IMR-90 (cell line): ENCODE measurements at regions not wholly inside any gene's neighbourhood (a gene's known extent, or its start where the extent isn't known, plus 50 kb on each side); places are given as distances from the start of the nearest gene placed in this dataset.

ENCODE experiments used
- ATAC-seq: fragments of 200-7000 bp; cut with Tn5 transposase; 2 replicates; pipeline ENCODE4 v1.9.1; 2020; ENCODE audit warnings: low read depth, mild to moderate bottlenecking, moderate library complexity
- BruUV-seq: library from RNA; stranded (reverse); fragments of 400-500 nt; replicated peaks from 2 replicates; lab custom pipeline; 2021; lab: Mats Ljungman, UMichigan
- CTCF ChIA-PET: fragments of 300-600 bp; formaldehyde crosslinking; extraction: SDS; loops from one replicate; lab custom pipeline; 2021; ENCODE audit warnings: antibody characterized with exemption; lab: Yijun Ruan, JAX
- POLR2A ChIA-PET: fragments of 300-600 bp; sonication (Branson Sonifier 250); formaldehyde crosslinking; loops from one replicate; lab custom pipeline; 2022; ENCODE audit warnings: antibody characterized with exemption; ENCODE audit not compliant: unreplicated experiment; lab: Charles Lee
- DNase-seq: peaks from one replicate; pipeline ENCODE4 v3.0.0; 2013
- H2AFZ ChIP-seq: replicated peaks from 2 replicates; pipeline ENCODE3; 2013; ENCODE audit warnings: low read length, mild to moderate bottlenecking; ENCODE audit not compliant: poor library complexity
- H2AK5ac ChIP-seq: 2 replicates; pipeline ENCODE4 v1.6.1; 2013; ENCODE audit warnings: low read depth, low read length, inconsistent platforms
- H2AK9ac ChIP-seq: replicated peaks from 2 replicates; pipeline ENCODE3; 2013; ENCODE audit warnings: mild to moderate bottlenecking, low read depth, low read length, moderate library complexity; ENCODE audit not compliant: poor library complexity
- H2BK120ac ChIP-seq: 2 replicates; pipeline ENCODE4 v1.6.1; 2013; ENCODE audit warnings: low read depth, low read length, inconsistent platforms
- H2BK15ac ChIP-seq: 3 replicates; pipeline ENCODE4 v1.6.1; 2013; ENCODE audit warnings: low read depth, low read length, inconsistent platforms
- H2BK20ac ChIP-seq: 2 replicates; pipeline ENCODE4 v1.6.1; 2013; ENCODE audit warnings: low read depth, mild to moderate bottlenecking, inconsistent platforms, low read length, moderate library complexity
- H2BK5ac ChIP-seq: 2 replicates; pipeline ENCODE4 v1.6.1; 2013; ENCODE audit warnings: mild to moderate bottlenecking, low read depth, low read length, inconsistent platforms; ENCODE audit not compliant: poor library complexity, severe bottlenecking
- H3K14ac ChIP-seq: replicated peaks from 2 replicates; pipeline ENCODE4 v1.6.1; 2013; ENCODE audit warnings: low read depth, low read length, inconsistent platforms
- H3K18ac ChIP-seq: 2 replicates; pipeline ENCODE4 v1.6.1; 2013; ENCODE audit warnings: low read depth, low read length, control low read depth
- H3K23ac ChIP-seq: 2 replicates; pipeline ENCODE4 v1.6.1; 2013; ENCODE audit warnings: low read depth, low read length, inconsistent platforms
- H3K27ac ChIP-seq: 2 replicates; pipeline ENCODE4 v1.5.1; 2013; ENCODE audit warnings: mild to moderate bottlenecking, control low read depth, low read length; ENCODE audit not compliant: insufficient read depth
- H3K27me3 ChIP-seq: 2 replicates; pipeline ENCODE4 v1.6.1; 2013; ENCODE audit warnings: low read length; ENCODE audit not compliant: control insufficient read depth, insufficient read depth
- H3K36me3 ChIP-seq: 2 replicates; pipeline ENCODE4 v1.6.1; 2013; ENCODE audit warnings: low read length, mixed read lengths; ENCODE audit not compliant: control insufficient read depth, insufficient read depth
- H3K4ac ChIP-seq: 2 replicates; pipeline ENCODE4 v1.6.1; 2013; ENCODE audit warnings: low read depth, low read length, inconsistent platforms
- H3K4me1 ChIP-seq: 2 replicates; pipeline ENCODE4 v1.6.1; 2013; ENCODE audit warnings: low read length, mixed read lengths; ENCODE audit not compliant: control insufficient read depth, insufficient read depth
- H3K4me2 ChIP-seq: 2 replicates; pipeline ENCODE4 v1.6.1; 2013; ENCODE audit warnings: low read depth, mild to moderate bottlenecking, control low read depth, low read length, moderate library complexity
- H3K4me3 ChIP-seq: 2 replicates; pipeline ENCODE4 v1.5.1; 2013; ENCODE audit warnings: low read depth, mild to moderate bottlenecking, control low read depth, low read length, moderate library complexity; ENCODE audit not compliant: insufficient read depth
- H3K56ac ChIP-seq: 2 replicates; pipeline ENCODE4 v1.6.1; 2013; ENCODE audit warnings: low read length, inconsistent platforms; ENCODE audit not compliant: insufficient read depth; ENCODE audit errors: extremely low read depth
- H3K79me1 ChIP-seq, 2 experiments: 2 replicates each; pipeline ENCODE4 v1.6.1; 2013; ENCODE audit warnings: low read length in 2 of 2, inconsistent platforms in 1 of 2, low read depth in 1 of 2
- H3K9ac ChIP-seq: 2 replicates; pipeline ENCODE4 v1.6.1; 2013; ENCODE audit warnings: low read depth, low read length, control low read depth
- H3K9me1 ChIP-seq: 2 replicates; pipeline ENCODE4 v1.6.1; 2013; ENCODE audit warnings: low read length, inconsistent platforms; ENCODE audit not compliant: insufficient read depth
- H3K9me3 ChIP-seq: 2 replicates; pipeline ENCODE4 v1.6.1; 2013; ENCODE audit warnings: low read length; ENCODE audit not compliant: control insufficient read depth, insufficient read depth
- H4K20me1 ChIP-seq: 2 replicates; pipeline ENCODE4 v1.6.1; 2013; ENCODE audit warnings: low read length, inconsistent platforms; ENCODE audit not compliant: insufficient read depth
- H4K5ac ChIP-seq: 2 replicates; pipeline ENCODE4 v1.6.1; 2013; ENCODE audit warnings: mild to moderate bottlenecking, low read depth, low read length, control low read depth
- H4K8ac ChIP-seq, 2 experiments: 2 replicates each; pipeline ENCODE4 v1.6.1; 2013; ENCODE audit warnings: low read depth in 2 of 2, low read length in 2 of 2, control low read depth in 1 of 2, inconsistent platforms in 1 of 2
- H4K91ac ChIP-seq: 2 replicates; pipeline ENCODE4 v1.6.1; 2013; ENCODE audit warnings: low read depth, low read length, inconsistent platforms; ENCODE audit not compliant: insufficient read depth
- BHLHE40 ChIP-seq: fragments of 150-350 bp; IDR thresholded peaks from 2 replicates; pipeline ENCODE4 v1.6.1; 2016; ENCODE audit warnings: mild to moderate bottlenecking, low read depth, low read length
- CEBPB ChIP-seq: IDR thresholded peaks from 2 replicates; pipeline ENCODE4 v1.6.1; 2012; ENCODE audit warnings: low read depth, low read length, improper control_type of control experiment
- CHD1 ChIP-seq: IDR thresholded peaks from 2 replicates; pipeline ENCODE4 v1.6.1; 2012; ENCODE audit warnings: low read depth, low read length, improper control_type of control experiment
- CTCF ChIP-seq: conservative IDR thresholded peaks from 2 replicates; pipeline ENCODE4 v1.5.1; 2012; ENCODE audit warnings: mild to moderate bottlenecking, low read depth, low read length, improper control_type of control experiment
- ELK1 ChIP-seq: fragments of 150-350 bp; IDR thresholded peaks from 2 replicates; pipeline ENCODE4 v1.6.1; 2016; ENCODE audit warnings: low read depth, mild to moderate bottlenecking, low read length, moderate library complexity, borderline replicate concordance
- FOS ChIP-seq: fragments of 150-350 bp; IDR thresholded peaks from 2 replicates; pipeline ENCODE4 v1.6.1; 2016; ENCODE audit warnings: low read depth, low read length
- MAFK ChIP-seq: IDR thresholded peaks from 2 replicates; pipeline ENCODE4 v1.6.1; 2012; ENCODE audit warnings: low read depth, low read length, improper control_type of control experiment
- MAZ ChIP-seq: IDR thresholded peaks from 2 replicates; pipeline ENCODE4 v1.6.1; 2012; ENCODE audit warnings: low read depth, mild to moderate bottlenecking, low read length, improper control_type of control experiment, moderate library complexity, borderline replicate concordance
- MXI1 ChIP-seq: IDR thresholded peaks from 2 replicates; pipeline ENCODE4 v1.6.1; 2012; ENCODE audit warnings: low read depth, mild to moderate bottlenecking, low read length, moderate library complexity, borderline replicate concordance
- NFE2L2 ChIP-seq: fragments of 150-350 bp; IDR thresholded peaks from 2 replicates; pipeline ENCODE4 v1.6.1; 2016; ENCODE audit warnings: low read depth, mild to moderate bottlenecking, low read length
- POLR2A ChIP-seq: IDR thresholded peaks from 2 replicates; pipeline ENCODE4 v1.6.1; 2012; ENCODE audit warnings: mild to moderate bottlenecking, low read depth, low read length
- RAD21 ChIP-seq: IDR thresholded peaks from 2 replicates; pipeline ENCODE4 v1.6.1; 2012; ENCODE audit warnings: low read length, improper control_type of control experiment
- RCOR1 ChIP-seq: IDR thresholded peaks from 2 replicates; pipeline ENCODE4 v1.6.1; 2012; ENCODE audit warnings: mild to moderate bottlenecking, low read length, improper control_type of control experiment; ENCODE audit not compliant: insufficient replicate concordance
- RFX5 ChIP-seq: IDR thresholded peaks from 2 replicates; pipeline ENCODE4 v1.8.0; 2012; ENCODE audit warnings: low read depth, mild to moderate bottlenecking, low read length, moderate library complexity
- SMC3 ChIP-seq: fragments of 150-350 bp; IDR thresholded peaks from 2 replicates; pipeline ENCODE4 v1.6.1; 2016; ENCODE audit warnings: low read depth, mild to moderate bottlenecking, antibody characterized with exemption, low read length, moderate library complexity
- USF2 ChIP-seq: fragments of 150-350 bp; IDR thresholded peaks from 2 replicates; pipeline ENCODE4 v1.6.1; 2017; ENCODE audit warnings: mild to moderate bottlenecking, antibody characterized with exemption, low read length, low read depth
- WGBS, 2 experiments: methylation state at CpG; one replicate each; pipeline versions ENCODE4 v1.1.5 to v1.1.7; 2013; ENCODE audit warnings: missing lambda C conversion rate in 2 of 2; ENCODE audit not compliant: insufficient read length in 1 of 2; ENCODE audit errors: extremely low coverage in 2 of 2; 5-methylcytosine and 5-hydroxymethylcytosine counted together
- dilution Hi-C: fragments of 300-500 bp; cut with HindIII; formaldehyde crosslinking; loops from one replicate; pipeline ENCODE4 v1.14.3; 2018; ENCODE audit warnings: low sequenced_read_pairs; ENCODE audit not compliant: unreplicated experiment
- in situ Hi-C: fragments of 300-500 bp; cut with MboI; formaldehyde crosslinking; loops from 3 replicates; pipeline ENCODE4 v1.14.3; 2019; ENCODE audit warnings: low sequenced_read_pairs, inconsistent platforms, mixed read lengths
- intact Hi-C: fragments of 100-400 bp; cut with micrococcal nuclease; formaldehyde crosslinking; loops from 2 replicates; pipeline ENCODE4 v1.10.0; 2022

GRCh38 chr2:144131042-144131441, 388.9 kb downstream of the ZEB2 start:
- Histone ChIP-seq H3K27me3 (no peaks in the 10 kb centered on the region), H4K20me1 (no peaks in the 10 kb centered on the region), H3K79me1 (no peaks in the 10 kb centered on the region), H3K9me3 (no peaks in the 10 kb centered on the region), H2BK5ac (peak overlapping the region; percentile 75), H3K4me1 (peaks cover 2% of the 10 kb centered on the region; the same call in 1 of the 2 replicates), H2BK20ac (peak overlapping the region; percentile 83; the same call in 1 of the 2 replicates), H2BK15ac (peak overlapping the region; percentile 84; the same call in 1 of the 3 replicates), H3K4ac (peak overlapping the region; percentile 17; the same call in 1 of the 2 replicates), H2AK5ac (peak overlapping the region; percentile 97; the same call in 1 of the 2 replicates), H3K56ac (no peak overlapping the region), H3K27ac (no peak overlapping the region), H4K8ac (peak overlapping the region in 1 of 2 experiments; percentile 60; a peak in 1 of 4 replicates), H4K5ac (no peak overlapping the region), H3K18ac (peak overlapping the region; percentile 90; the same call in 1 of the 2 replicates), H3K36me3 (no peaks in the 10 kb centered on the region), H2BK120ac (peak overlapping the region; percentile 80), H4K91ac (peak overlapping the region; percentile 47; the same call in 1 of the 2 replicates), H3K14ac (no peak overlapping the region), H3K9me1 (no peaks in the 10 kb centered on the region), H3K4me2 (peak overlapping the region; percentile 55; the same call in 1 of the 2 replicates), H3K23ac (no peak overlapping the region), H3K4me3 (no peak overlapping the region), H2AK9ac (no peak overlapping the region), H2AFZ (no peak overlapping the region), H3K9ac (no peak overlapping the region)
- dilution Hi-C loops (no loop called here), intact Hi-C loops (no loop called here), in situ Hi-C loops (no loop called here)
- POLR2A ChIA-PET = no interaction called here
- 0% methylated on average over 2 of the region's 5 CpGs; no CpG with 5 or more reads in 1 of the 2 experiments for WGBS, 2 experiments
- DNase-seq (peak; percentile 85), ATAC-seq (peak; percentile 51)
- no TSS peak for BruUV-seq
- TF ChIP-seq MAZ (no peak), MAFK (no peak), FOS (peak; percentile 74), RCOR1 (no peak), RAD21 (no peak), MXI1 (no peak), CEBPB (peak; percentile 52; the same call in 1 of the 2 replicates), CTCF (no peak), USF2 (no peak), SMC3 (no peak), ELK1 (no peak), BHLHE40 (peak; percentile 6; the same call in 1 of the 2 replicates), POLR2A (no peak), CHD1 (no peak), RFX5 (no peak), NFE2L2 (no peak)
- CTCF ChIA-PET = no interaction called here
